AG20443 (cell line): ENCODE measurements at regions not wholly inside any gene's neighbourhood (a gene's known extent, or its start where the extent isn't known, plus 50 kb on each side); places are given as distances from the start of the nearest gene placed in this dataset.
A peak's percentile ranks its signal among the peaks of the same experiment; 100 is the strongest.
"Not testable (repeated sequence)": the region's sequence is repeated elsewhere in the genome, so short reads cannot be mapped to it uniquely, and the experiment has no call there.

Experiments used
- DNase-seq: peaks from one replicate; pipeline ENCODE4 v3.0.0; 2012; ENCODE audit warnings: low spot score, mixed read lengths

GRCh38 chr10:35993591-35994515 is 351.8 kb upstream of the FZD8 start:
- DNase-seq: no peak

DNA sequence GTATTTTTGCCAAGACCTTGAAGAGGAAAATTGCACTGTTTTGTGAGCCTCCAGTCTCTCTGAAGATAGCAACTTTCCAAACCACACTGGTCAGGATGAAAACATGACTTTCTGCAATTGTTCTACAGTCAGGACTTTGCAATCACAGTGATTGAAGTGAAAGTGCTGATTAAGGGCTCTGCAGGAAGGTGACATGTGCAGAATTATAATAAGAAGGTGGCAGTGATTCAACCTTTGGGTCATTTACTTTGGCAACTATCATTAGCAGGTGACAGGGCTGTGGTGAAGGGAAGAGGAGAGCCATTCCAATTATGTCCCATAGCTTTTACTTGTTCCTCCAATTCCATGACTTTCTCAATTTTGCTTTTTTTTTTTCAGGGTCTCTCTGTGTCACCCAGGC is 350.0 kb upstream of the FZD8 start:
- DNase-seq: no peak

- no peak for DNase-seq
Observed at GRCh38 chr10:35986756-35987502, 344.8 kb upstream of the FZD8 start.

GRCh38 chr10:35979116-35979515 is 337.0 kb upstream of the FZD8 start:
- no peak for DNase-seq

- DNase-seq: not testable (repeated sequence)
Observed at GRCh38 chr10:35973912-35974591, 332.0 kb upstream of the FZD8 start.

GRCh38 chr10:35972275-35972674 is 330.2 kb upstream of the FZD8 start:
- no peak for DNase-seq

DNA sequence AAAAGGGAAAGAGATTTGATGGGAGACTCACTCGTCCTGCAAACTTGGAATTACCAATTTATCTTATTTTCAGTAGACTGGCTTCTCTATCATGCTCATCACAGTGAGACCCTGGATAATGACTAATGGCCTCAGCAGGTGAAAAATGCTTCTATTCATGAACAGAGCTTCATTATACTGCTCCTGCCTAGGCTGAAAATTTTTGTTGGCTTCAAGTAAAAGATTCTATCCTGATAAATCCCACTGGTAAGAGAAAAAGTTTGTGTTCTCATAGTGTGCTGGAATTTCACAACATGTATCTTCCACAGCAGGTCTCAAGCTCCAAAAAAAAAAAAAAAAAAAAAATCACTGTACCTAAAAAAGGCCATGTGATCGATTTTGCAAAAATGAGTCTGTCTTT is 329.3 kb upstream of the FZD8 start:
- DNase-seq: no peak

GRCh38 chr10:35963685-35964084 is 321.6 kb upstream of the FZD8 start:
- DNase-seq: no peak

- no peak for DNase-seq
Observed at GRCh38 chr10:35961501-35961900, 319.4 kb upstream of the FZD8 start.

DNA sequence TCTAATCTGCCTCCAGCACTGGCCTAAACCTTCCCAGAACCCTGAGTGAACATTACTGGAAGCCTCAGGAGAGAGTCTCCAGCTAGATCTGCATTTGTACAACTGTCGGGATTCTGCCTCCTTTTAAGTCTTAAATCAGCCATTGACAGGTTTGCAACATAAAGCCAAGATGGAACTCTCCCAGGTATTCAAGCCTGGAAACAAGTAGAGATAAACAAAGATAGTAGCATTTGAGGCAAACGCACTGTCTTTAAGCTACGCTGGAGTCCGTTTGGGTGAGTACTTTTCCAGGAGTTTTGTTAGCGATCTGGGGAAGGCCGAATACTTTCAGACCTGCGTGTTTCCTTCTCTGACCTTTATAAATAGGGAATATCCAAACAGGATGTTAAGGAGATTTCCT is 317.2 kb upstream of the FZD8 start:
- no peak for DNase-seq

DNA sequence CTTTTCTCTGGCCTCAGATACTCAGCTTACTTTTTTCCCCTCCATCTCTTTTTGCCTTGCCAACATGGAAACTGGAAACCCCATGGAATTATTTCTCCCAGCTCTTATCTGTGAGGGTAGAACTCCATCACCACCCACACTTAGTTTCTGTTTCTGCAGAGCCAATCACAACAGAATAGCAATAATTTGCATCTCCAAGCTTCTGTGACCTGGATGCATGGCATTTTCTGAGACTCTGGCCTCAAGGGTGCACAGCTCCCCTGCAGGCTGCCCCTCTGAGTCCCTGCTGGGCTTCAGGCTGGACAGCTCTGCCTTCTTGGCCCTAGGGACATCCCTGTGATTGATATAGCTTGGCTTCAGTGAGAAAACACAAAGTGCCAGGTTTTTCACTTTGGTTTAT is 316.5 kb upstream of the FZD8 start:
- not testable (repeated sequence) for DNase-seq

DNA sequence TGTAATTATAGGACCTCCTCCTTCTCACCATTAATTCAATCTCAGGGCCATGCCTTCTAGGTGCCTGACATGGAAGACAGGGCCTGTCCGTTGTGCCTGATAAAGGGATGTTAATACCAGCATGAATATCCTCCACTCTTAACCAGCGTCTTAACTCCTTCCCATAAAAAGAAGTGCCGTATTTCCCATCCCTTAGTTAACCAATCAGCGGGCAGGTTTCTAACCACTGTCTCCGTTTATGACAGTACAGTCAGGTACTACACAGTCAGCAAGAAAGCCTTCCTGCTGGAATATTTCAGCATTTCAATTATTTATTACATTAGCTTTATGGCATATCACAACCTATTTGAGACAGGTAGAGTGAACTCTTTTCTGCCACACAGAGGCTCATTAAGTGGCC is 308.6 kb upstream of the FZD8 start:
- no peak for DNase-seq

- no peak for DNase-seq
Observed at GRCh38 chr10:35950226-35950625, 308.1 kb upstream of the FZD8 start.

- DNase-seq: no peak
Observed at GRCh38 chr10:35949811-35950211, 307.7 kb upstream of the FZD8 start.

GRCh38 chr10:35946556-35946955 is 304.5 kb upstream of the FZD8 start:
- DNase-seq: peak; percentile 60

GRCh38 chr10:35942057-35942456 is 300.0 kb upstream of the FZD8 start:
- DNase-seq: no peak

- DNase-seq: peak; percentile 27
Observed at GRCh38 chr10:35940141-35941041, 298.3 kb upstream of the FZD8 start.

DNA sequence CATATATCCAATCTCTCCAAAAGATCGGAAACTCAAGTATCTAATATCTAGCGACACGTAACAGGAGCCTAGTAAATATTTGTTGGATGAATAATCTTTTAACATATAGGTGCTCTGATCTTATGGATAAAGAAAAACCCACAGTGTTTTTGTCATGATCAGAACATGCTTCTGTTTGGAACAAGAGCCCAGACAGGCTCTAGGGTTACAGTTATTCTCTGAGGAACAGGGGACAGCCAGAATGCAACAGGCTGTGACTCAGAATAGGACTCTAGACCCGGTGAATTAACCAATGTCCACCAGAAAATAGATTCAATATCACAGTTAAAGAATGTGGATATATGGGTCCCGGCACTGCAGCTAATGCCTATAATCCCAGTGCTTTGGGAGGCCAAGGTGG is 296.1 kb upstream of the FZD8 start:
- no peak for DNase-seq

GRCh38 chr10:35937546-35937945 is 295.4 kb upstream of the FZD8 start:
- no peak for DNase-seq

GRCh38 chr10:35934642-35934995 is 292.5 kb upstream of the FZD8 start:
- DNase-seq: no peak

GRCh38 chr10:35933940-35934641 is 292.0 kb upstream of the FZD8 start:
- no peak for DNase-seq
